ENCODE measurements at regions not wholly inside any gene's neighbourhood (a gene's known extent, or its start where the extent isn't known, plus 50 kb on each side); places are given as distances from the start of the nearest gene placed in this dataset.

DNA sequence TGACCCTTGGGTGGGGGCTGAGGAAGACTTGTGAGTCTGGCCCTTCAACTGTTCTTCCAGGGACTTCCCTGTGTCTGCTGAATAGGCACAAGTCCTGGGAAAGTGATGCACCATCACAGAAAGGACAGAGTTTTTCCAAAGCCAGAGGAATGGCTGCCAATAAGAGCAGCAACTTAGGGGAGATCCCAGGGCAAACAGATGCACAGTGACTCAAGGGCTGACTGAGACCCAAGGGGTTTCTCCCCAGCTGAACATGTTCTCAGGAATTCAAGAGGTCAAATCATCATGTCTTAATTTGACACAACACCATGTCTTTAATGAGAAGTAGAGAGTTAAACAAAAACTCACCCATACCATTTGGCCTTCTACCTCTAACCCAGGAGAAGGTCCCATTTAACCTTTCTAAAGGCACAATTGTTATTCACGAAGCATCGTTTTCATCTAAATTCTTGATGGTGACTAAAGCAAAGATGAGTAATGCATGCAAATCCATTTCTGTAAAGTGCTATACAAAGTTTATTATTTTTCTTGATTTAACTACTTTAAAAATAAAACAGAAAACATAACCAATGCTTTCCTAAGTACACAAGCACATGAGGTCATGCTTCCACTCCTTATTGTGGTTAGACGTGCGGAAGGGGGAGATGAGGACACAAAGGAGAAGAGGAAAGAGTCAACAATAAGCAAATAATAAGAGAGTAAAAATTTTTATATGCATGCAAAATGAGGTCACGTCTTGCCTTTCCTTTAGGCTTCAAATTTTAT is 324.1 kb downstream of the PLK2 start:
- TF ChIP-seq, protein P1, sequence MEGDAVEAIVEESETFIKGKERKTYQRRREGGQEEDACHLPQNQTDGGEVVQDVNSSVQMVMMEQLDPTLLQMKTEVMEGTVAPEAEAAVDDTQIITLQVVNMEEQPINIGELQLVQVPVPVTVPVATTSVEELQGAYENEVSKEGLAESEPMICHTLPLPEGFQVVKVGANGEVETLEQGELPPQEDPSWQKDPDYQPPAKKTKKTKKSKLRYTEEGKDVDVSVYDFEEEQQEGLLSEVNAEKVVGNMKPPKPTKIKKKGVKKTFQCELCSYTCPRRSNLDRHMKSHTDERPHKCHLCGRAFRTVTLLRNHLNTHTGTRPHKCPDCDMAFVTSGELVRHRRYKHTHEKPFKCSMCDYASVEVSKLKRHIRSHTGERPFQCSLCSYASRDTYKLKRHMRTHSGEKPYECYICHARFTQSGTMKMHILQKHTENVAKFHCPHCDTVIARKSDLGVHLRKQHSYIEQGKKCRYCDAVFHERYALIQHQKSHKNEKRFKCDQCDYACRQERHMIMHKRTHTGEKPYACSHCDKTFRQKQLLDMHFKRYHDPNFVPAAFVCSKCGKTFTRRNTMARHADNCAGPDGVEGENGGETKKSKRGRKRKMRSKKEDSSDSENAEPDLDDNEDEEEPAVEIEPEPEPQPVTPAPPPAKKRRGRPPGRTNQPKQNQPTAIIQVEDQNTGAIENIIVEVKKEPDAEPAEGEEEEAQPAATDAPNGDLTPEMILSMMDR (IDR thresholded peaks at IDR 0.05; ENCODE audit: low read length), result no peak
- no peak for TF ChIP-seq EZH2 (IDR thresholded peaks at IDR 0.05; ENCODE audit: borderline replicate concordance, low read length)
